HL-60 (cell line): ENCODE measurements at regions not wholly inside any gene's neighbourhood (a gene's known extent, or its start where the extent isn't known, plus 50 kb on each side); places are given as distances from the start of the nearest gene placed in this dataset.

Source experiments
- DNase-seq, 2 experiments: peaks; one replicate each; pipeline ENCODE4 v3.0.0-alpha.2; 2010 to 2020; ENCODE audit warnings: low read depth in 1 of 2, low spot score in 1 of 2
- H3K27ac ChIP-seq: fragments of 250-450 bp; sonication (Bioruptor Pico); replicated peaks from 2 replicates; pipeline ENCODE4 v1.5.1; 2020; ENCODE audit warnings: mild to moderate bottlenecking, moderate library complexity
- H3K27me3 ChIP-seq: fragments of 250-450 bp; sonication (Bioruptor Pico); 2 replicates; pipeline ENCODE4 v1.5.1; 2021; ENCODE audit warnings: mild to moderate bottlenecking, moderate library complexity; ENCODE audit not compliant: insufficient read depth, poor library complexity, severe bottlenecking
- H3K4me3 ChIP-seq: replicated peaks from 2 replicates; pipeline ENCODE4 v1.5.1; 2011; ENCODE audit warnings: mild to moderate bottlenecking, control low read depth, low read length; ENCODE audit not compliant: insufficient read depth
- CTCF ChIP-seq: IDR thresholded peaks from one replicate; pipeline ENCODE4 v1.5.1; 2011; ENCODE audit warnings: low read length, control low read depth, inconsistent platforms; ENCODE audit not compliant: insufficient read depth
- GABPA ChIP-seq: IDR thresholded peaks from 2 replicates; pipeline ENCODE4 v1.6.1; 2012; ENCODE audit warnings: low read depth
- POLR2AphosphoS5 ChIP-seq: IDR thresholded peaks from 2 replicates; pipeline ENCODE4 v1.6.1; 2012; ENCODE audit warnings: low read depth
- REST ChIP-seq: IDR thresholded peaks from 2 replicates; pipeline ENCODE4 v1.6.1; 2012; ENCODE audit warnings: low read depth; ENCODE audit not compliant: insufficient replicate concordance
- SPI1 ChIP-seq: IDR thresholded peaks from 2 replicates; pipeline ENCODE4 v1.6.1; 2012; ENCODE audit warnings: low read depth, mild to moderate bottlenecking, borderline replicate concordance

GRCh38 chr9:107999890-108000289, 510.3 kb upstream of the KLF4 start:
- Histone ChIP-seq H3K4me3 (no peak overlapping the region), H3K27ac (no peak overlapping the region), H3K27me3 (no peaks in the 10 kb centered on the region)
- no peak for TF ChIP-seq REST
- TF ChIP-seq POLR2AphosphoS5 = no peak
- no peak for TF ChIP-seq GABPA
- TF ChIP-seq CTCF = no peak
- no peak for TF ChIP-seq SPI1
- DNase-seq = no peak

- Histone ChIP-seq H3K27me3 (no peaks in the 10 kb centered on the region), H3K27ac (no peak overlapping the region), H3K4me3 (no peak overlapping the region)
- no peak for TF ChIP-seq CTCF
- no peak for TF ChIP-seq POLR2AphosphoS5
- no peak for TF ChIP-seq SPI1
- TF ChIP-seq REST = no peak
- TF ChIP-seq GABPA = no peak
- DNase-seq = no peak
Measured at GRCh38 chr9:107999011-107999410, 509.4 kb upstream of the KLF4 start.

GRCh38 chr9:107994648-107995047, 505.1 kb upstream of the KLF4 start:
- no peak for TF ChIP-seq REST
- no peak for TF ChIP-seq CTCF
- no peak for TF ChIP-seq SPI1
- no peak for TF ChIP-seq POLR2AphosphoS5
- TF ChIP-seq GABPA = no peak
- no peak overlapping the region for H3K4me3 ChIP-seq
- H3K27ac ChIP-seq = no peak overlapping the region
- DNase-seq = no peak
- no peaks in the 10 kb centered on the region for H3K27me3 ChIP-seq
